HT-29 (cell line): ENCODE measurements at regions not wholly inside any gene's neighbourhood (a gene's known extent, or its start where the extent isn't known, plus 50 kb on each side); places are given as distances from the start of the nearest gene placed in this dataset.

Experiments used
- DNase-seq: peaks from one replicate; pipeline ENCODE4 v3.0.0-alpha.2; 2015; ENCODE audit warnings: low spot score

DNA sequence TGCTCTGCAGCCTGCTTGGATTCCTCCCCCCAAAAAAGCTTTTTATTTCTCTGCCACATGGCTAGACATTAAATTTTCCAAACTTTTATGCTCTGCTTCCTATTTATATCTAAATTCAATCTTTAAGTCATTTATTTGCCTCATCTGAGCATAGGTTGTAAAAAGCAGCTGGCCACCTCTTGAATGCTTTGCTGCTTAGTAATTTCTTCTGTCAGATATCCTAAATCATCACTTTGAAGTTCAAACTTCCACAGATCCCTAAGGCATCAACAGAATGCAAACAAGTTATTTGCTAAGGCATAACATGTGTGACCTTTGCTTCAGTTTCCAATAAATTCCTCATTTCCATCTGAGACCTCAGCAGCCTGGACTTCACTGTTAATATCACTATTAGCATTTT, 209.6 kb downstream of the FSCB start:
- no peak for DNase-seq

DNA sequence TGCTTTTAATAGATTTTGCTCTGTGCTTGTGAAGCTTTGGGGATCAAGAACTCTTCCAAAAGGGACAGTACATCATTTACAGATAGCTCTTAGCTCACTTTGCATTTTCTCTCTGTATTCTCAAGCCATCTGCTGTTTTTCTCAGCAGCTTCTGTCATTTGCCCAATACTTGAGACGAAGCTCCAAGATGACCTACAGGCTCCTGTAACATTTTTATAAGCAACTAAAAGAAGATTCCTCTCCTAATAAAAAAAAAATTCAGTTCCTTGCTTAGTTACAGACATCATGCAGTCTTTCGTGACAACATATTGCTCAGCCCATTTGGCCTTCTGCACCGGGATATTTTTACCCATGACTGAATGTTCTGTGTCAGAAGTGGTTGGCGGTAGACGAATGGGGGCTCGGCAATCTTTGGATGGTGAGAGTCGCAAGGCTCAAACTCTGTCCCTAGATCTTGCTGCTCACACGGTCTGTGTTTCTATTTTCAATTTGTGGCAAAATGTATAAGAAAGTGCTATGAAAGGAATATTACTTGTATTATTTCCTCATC, 215.6 kb downstream of the FSCB start:
- no peak for DNase-seq

GRCh38 chr14:44287858-44288257, 219.2 kb downstream of the FSCB start:
- no peak for DNase-seq

DNA sequence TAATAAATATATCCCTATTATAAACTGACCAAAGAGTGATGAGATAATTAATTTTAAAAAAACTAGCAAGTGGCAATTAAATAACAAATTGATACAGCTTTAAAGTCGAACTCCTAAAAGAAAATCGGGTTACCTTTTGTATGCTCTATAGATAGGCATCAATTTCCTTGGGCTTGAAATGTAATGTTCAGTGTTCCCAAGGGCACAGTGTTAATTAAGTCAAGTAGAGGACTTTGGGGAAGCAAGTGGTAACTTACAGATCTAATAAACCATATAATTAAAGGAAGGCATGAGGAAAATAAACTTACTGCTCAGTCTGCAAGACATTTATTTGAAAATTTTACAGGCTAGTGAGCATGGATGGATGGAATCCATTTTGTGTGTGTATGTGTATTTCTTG, 220.9 kb downstream of the FSCB start:
- no peak for DNase-seq

- DNase-seq: no peak
Observed at GRCh38 chr14:44283836-44284235, 223.2 kb downstream of the FSCB start.

GRCh38 chr14:44279357-44279756, 227.7 kb downstream of the FSCB start:
- no peak for DNase-seq

GRCh38 chr14:44271637-44272036, 235.4 kb downstream of the FSCB start:
- no peak for DNase-seq

DNA sequence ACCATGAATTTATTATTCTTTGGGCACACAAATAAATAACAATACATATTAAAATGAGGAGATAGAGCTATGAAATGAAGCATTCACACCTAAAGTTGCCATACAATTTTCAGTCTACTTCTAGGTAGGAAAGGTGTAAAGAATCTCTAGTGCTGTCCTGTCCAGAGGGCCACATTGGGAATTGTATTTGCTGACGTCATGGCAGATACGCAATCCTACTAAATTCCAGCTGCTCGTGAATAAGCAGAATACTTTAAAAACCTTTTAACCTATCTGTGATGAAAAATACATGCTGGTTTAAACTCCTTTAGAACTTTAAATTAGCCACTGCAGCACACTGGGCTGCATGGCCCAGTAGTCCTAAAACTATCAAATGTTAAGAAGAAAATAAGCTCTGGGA, 236.1 kb downstream of the FSCB start:
- no peak for DNase-seq

DNA sequence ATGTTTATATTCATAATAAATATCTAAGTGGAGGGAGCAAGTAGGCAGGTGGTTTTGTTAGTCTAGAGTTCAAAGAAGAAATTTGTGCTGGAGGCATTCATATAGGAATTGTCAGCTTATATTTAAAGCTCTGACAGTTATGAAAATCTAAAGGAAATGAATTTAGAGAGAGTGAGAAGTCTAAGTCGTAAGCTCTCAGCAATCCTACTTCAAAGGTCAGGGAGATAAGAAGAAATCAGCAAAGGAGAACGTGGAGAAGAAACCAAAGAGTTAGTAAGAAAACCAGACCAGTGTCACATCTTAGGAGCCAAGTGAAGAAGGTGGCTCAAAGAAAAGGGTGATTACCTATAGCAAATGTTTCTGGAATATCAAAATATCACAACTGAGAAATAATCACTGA, 241.8 kb downstream of the FSCB start:
- no peak for DNase-seq

GRCh38 chr14:44215660-44216059, 291.4 kb downstream of the FSCB start:
- no peak for DNase-seq

DNA sequence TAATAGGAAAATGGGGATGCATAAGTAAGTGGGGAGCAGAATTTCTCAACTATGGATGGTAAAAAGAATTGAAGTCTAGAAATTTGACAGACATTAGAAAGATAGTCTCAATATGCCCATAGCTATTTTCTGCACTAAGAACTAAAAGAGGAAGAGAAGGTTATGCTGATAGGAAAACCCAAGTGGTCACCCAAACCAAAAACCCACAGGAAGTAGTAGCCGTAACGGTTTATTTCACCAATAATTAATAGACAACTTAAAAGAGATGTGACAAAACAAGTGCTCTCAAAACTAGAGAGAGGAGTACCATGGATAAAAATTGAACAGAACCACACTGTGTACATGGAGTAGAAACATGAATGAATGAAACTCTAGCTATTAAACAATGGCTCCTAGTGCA, 295.4 kb downstream of the FSCB start:
- no peak for DNase-seq

GRCh38 chr14:44204061-44204835, 302.8 kb downstream of the FSCB start:
- DNase-seq: no peak

DNA sequence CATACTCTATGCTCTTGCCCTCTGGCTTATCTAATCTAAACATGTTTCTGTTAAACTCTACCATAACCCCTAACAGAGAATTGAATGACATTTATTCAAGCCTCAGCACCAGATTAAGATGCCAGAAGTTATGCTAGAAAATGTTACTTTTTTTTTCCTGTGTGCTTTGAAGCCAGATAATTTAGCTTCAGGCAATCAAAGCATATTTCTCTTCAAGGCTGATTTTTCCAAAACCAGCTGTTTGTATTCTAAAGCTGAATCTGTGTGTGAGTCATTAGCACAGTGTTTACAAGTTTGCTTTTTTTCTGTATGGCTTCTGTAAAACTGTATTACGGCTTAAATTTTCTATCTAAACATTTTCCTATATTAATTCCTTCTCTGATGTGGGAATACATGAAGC, 326.1 kb downstream of the FSCB start:
- no peak for DNase-seq

- DNase-seq: peak; percentile 14
Observed at GRCh38 chr14:44170556-44170955, 336.5 kb downstream of the FSCB start.

DNA sequence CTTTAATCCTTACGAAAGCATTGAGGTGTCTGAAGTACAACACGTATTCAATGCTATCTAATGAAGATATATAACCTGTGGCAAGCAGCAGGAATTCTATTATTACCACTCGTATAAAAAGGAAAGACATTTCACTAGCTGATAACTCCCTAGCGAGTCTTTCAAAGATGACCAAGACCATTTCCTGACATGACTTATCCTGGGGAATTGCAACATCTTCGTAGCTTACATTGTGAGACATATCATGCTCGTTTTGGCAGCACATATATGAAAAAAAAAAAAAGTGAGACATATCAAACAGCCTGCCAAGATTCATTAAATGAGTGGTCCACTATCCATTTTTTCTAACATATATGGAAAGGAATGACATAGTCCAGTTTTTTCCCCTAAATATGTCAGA, 337.0 kb downstream of the FSCB start:
- DNase-seq: no peak

GRCh38 chr14:44168566-44168965, 338.5 kb downstream of the FSCB start:
- no peak for DNase-seq

- no peak for DNase-seq
Observed at GRCh38 chr14:44166611-44167010, 340.5 kb downstream of the FSCB start.

GRCh38 chr14:44165936-44166335, 341.1 kb downstream of the FSCB start:
- no peak for DNase-seq

DNA sequence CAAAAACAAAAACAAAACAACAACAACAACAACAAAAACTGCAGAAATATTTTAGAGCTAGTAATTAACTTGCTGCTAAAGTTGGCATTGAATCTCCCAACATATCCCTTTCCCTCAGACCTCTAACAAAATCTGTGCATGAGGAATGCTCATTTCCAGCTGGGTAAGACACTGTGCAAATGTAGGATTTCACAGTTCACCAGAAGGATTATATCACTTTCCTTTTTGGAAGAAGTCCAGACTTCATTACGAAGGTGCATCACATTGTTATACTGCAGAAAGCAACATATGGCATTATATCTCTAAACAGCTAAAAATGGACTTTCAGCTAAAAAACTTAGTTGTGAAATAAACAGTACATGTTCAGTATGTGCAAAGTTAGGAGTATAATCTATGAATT, 341.8 kb downstream of the FSCB start:
- no peak for DNase-seq

GRCh38 chr14:44163946-44164345, 343.1 kb downstream of the FSCB start:
- no peak for DNase-seq

DNA sequence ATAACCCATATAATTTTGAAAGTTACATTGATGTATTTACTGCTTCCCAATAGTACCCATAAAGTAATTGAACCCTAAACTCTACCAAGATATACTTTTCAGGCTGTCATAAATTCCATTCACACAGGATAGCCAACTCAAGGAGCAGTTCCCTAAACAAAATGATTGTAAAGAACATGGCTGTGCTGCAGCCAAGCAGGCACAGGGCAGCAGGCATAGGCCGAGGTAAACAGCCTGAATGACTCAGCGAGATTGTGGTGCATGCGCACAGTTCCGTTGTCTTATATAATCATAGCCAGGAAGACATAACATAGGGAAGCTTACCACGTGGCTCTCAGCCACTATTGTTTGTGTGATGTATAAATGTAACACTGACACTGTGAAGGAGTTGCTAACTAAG, 344.9 kb downstream of the FSCB start:
- no peak for DNase-seq

DNA sequence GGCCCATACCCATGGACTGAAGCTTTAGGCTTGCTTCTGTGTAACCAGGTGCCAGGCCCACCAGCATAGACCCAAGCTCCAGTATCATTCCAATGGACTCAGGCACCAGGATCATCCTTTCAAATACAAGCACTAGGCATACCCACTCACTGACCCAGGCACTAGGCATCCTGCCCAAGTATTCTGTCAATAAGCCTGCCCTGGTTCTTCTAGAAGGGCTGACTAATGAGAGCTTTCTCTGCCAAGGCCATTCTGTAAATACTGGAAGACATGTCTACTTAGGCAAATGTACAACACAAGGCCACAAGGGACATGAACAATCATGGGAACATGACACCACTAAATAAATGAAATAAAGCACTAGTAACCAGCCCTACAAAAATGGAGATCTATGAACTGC, 352.2 kb downstream of the FSCB start:
- no peak for DNase-seq

DNA sequence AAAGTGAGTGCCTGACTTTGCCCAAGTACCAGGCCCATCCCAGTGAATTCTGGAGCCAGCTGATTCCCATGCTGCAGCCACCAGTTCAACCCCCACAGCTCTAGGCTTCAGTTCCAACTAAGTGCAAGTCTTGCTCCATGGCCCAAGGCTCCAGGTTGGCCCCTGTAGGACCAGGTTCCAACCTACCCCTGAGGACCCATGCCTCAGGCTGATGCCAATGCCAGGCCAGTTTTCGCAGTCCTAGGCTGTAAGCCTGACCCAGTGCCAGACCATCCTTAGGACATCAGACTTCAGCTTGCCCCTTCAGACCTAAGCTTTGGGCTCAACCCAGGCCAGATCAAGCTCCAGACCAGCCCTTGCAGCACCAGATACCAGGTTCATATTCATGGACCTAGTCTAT, 352.6 kb downstream of the FSCB start:
- DNase-seq: no peak
